Fibroblast of lung (primary cell): ENCODE measurements at regions not wholly inside any gene's neighbourhood (a gene's known extent, or its start where the extent isn't known, plus 50 kb on each side); places are given as distances from the start of the nearest gene placed in this dataset.

ENCODE experiments used
- EZH2 ChIP-seq: IDR thresholded peaks from 2 replicates; pipeline ENCODE4 v1.5.1; 2012; ENCODE audit warnings: low read length, control low read depth, mild to moderate bottlenecking; ENCODE audit errors: missing control alignments
- TF ChIP-seq, protein P1 (sequence below), 2 donors: IDR thresholded peaks in 1 of 2; conservative IDR thresholded peaks in 1 of 2; 1 replicate in 1 of 2; 2 replicates in 1 of 2; pipeline ENCODE4 v1.5.1; 2011 to 2012; ENCODE audit warnings: low read length in 2 of 2, control low read depth in 1 of 2, inconsistent platforms in 1 of 2, low read depth in 1 of 2, mild to moderate bottlenecking in 1 of 2

DNA sequence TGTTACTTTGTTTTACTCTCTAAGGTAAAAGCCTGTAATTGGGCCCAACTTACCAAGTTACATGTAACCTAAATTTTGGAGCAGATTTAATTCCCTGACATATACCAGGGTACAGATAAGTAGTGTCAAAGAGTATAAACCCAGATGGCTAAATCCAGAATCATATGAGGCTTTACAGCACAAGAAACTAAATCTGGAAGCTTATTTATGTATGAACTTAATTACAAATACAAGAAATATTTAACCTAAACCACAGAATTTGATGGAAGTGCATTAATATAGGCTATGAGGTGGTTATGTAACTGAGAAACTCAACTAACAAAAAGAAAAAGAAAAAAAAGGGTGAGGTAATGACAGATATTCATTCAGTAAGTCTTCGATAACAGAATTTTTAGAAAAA lies 930.2 kb upstream of the ALCAM start:
- TF ChIP-seq, protein P1, sequence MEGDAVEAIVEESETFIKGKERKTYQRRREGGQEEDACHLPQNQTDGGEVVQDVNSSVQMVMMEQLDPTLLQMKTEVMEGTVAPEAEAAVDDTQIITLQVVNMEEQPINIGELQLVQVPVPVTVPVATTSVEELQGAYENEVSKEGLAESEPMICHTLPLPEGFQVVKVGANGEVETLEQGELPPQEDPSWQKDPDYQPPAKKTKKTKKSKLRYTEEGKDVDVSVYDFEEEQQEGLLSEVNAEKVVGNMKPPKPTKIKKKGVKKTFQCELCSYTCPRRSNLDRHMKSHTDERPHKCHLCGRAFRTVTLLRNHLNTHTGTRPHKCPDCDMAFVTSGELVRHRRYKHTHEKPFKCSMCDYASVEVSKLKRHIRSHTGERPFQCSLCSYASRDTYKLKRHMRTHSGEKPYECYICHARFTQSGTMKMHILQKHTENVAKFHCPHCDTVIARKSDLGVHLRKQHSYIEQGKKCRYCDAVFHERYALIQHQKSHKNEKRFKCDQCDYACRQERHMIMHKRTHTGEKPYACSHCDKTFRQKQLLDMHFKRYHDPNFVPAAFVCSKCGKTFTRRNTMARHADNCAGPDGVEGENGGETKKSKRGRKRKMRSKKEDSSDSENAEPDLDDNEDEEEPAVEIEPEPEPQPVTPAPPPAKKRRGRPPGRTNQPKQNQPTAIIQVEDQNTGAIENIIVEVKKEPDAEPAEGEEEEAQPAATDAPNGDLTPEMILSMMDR (conservative IDR thresholded peaks at IDR 0.05 in 1 of 2, IDR thresholded peaks at IDR 0.05 in 1 of 2; ENCODE audit: low read depth in 1 of 2, low read length in 2 of 2): no peak
- no peak for TF ChIP-seq EZH2
